ENCODE measurements at regions not wholly inside any gene's neighbourhood (a gene's known extent, or its start where the extent isn't known, plus 50 kb on each side); places are given as distances from the start of the nearest gene placed in this dataset.

- DNase-seq (no peak), ATAC-seq (ENCODE audit: low read depth) (no peak)
- no peaks in the 10 kb centered on the region for H4K20me1 ChIP-seq (ENCODE audit: insufficient read depth, low read length)
- H2BK15ac ChIP-seq (ENCODE audit: low read depth, low read length): no peak overlapping the region
- H3K36me3 ChIP-seq (ENCODE audit: control insufficient read depth, insufficient read depth, low read length): no peaks in the 10 kb centered on the region
- H3K27me3 ChIP-seq (ENCODE audit: control insufficient read depth, insufficient read depth, low read length): no peaks in the 10 kb centered on the region
- H3K79me1 ChIP-seq (ENCODE audit: low read depth in 1 of 2, low read length in 2 of 2): no peaks in the 10 kb centered on the region
- no peak overlapping the region for H3K14ac ChIP-seq (replicated peaks; ENCODE audit: low read depth, low read length)
- ChIA-PET POLR2A (ENCODE audit: unreplicated experiment) (no interaction called here), CTCF (no interaction called here)
- H2AK9ac ChIP-seq (replicated peaks; ENCODE audit: low read depth, low read length, poor library complexity): no peak overlapping the region
- H3K9me1 ChIP-seq (ENCODE audit: insufficient read depth, low read length): no peaks in the 10 kb centered on the region
- no peak overlapping the region for H3K27ac ChIP-seq (ENCODE audit: insufficient read depth, low read length)
- H3K4me1 ChIP-seq (ENCODE audit: control insufficient read depth, insufficient read depth, low read length): no peaks in the 10 kb centered on the region
- H4K8ac ChIP-seq (ENCODE audit: low read depth in 2 of 2, low read length in 2 of 2): no peak overlapping the region
- TF ChIP-seq MAZ (IDR thresholded peaks at IDR 0.05; ENCODE audit: borderline replicate concordance, low read depth, low read length) (no peak), FOS (IDR thresholded peaks at IDR 0.05; ENCODE audit: low read depth, low read length) (no peak), CEBPB (IDR thresholded peaks at IDR 0.05; ENCODE audit: low read depth, low read length) (no peak), SMC3 (IDR thresholded peaks at IDR 0.05; ENCODE audit: low read depth, low read length) (no peak)
- TF ChIP-seq, protein P1, sequence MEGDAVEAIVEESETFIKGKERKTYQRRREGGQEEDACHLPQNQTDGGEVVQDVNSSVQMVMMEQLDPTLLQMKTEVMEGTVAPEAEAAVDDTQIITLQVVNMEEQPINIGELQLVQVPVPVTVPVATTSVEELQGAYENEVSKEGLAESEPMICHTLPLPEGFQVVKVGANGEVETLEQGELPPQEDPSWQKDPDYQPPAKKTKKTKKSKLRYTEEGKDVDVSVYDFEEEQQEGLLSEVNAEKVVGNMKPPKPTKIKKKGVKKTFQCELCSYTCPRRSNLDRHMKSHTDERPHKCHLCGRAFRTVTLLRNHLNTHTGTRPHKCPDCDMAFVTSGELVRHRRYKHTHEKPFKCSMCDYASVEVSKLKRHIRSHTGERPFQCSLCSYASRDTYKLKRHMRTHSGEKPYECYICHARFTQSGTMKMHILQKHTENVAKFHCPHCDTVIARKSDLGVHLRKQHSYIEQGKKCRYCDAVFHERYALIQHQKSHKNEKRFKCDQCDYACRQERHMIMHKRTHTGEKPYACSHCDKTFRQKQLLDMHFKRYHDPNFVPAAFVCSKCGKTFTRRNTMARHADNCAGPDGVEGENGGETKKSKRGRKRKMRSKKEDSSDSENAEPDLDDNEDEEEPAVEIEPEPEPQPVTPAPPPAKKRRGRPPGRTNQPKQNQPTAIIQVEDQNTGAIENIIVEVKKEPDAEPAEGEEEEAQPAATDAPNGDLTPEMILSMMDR (conservative IDR thresholded peaks at IDR 0.05; ENCODE audit: low read depth, low read length): no peak
- no peak overlapping the region for H2AFZ ChIP-seq (replicated peaks; ENCODE audit: low read length, poor library complexity)
- H3K18ac ChIP-seq (ENCODE audit: low read depth, low read length): no peak overlapping the region
- H4K91ac ChIP-seq (ENCODE audit: insufficient read depth, low read depth, low read length): no peak overlapping the region
- no peak overlapping the region for H3K4me3 ChIP-seq (ENCODE audit: insufficient read depth, low read depth, low read length)
- no peak overlapping the region for H3K56ac ChIP-seq (ENCODE audit: extremely low read depth, insufficient read depth, low read length)
- WGBS, 2 experiments (ENCODE audit: extremely low coverage in 2 of 2, insufficient read length in 1 of 2): no CpG with 5 or more reads among the region's 2 CpGs
- peaks cover 2% of the 10 kb centered on the region; the same call in 1 of the 2 replicates for H3K9me3 ChIP-seq (ENCODE audit: control insufficient read depth, insufficient read depth, low read length)
- H3K23ac ChIP-seq (ENCODE audit: low read depth, low read length): no peak overlapping the region
- intact Hi-C loops (cut with micrococcal nuclease) (no loop called here), in situ Hi-C loops (cut with MboI; ENCODE audit: low sequenced_read_pairs) (no loop called here), dilution Hi-C loops (cut with HindIII; ENCODE audit: low sequenced_read_pairs, unreplicated experiment) (no loop called here)
- H2BK120ac ChIP-seq (ENCODE audit: low read depth, low read length): no peak overlapping the region
- H2BK20ac ChIP-seq (ENCODE audit: low read depth, low read length): no peak overlapping the region
- H2AK5ac ChIP-seq (ENCODE audit: low read depth, low read length): no peak overlapping the region
- no peak overlapping the region for H3K9ac ChIP-seq (ENCODE audit: low read depth, low read length)
- no TSS peak for BruUV-seq (replicated peaks)
- H2BK5ac ChIP-seq (ENCODE audit: low read depth, low read length, poor library complexity, severe bottlenecking): no peak overlapping the region
- no peak overlapping the region for H3K4me2 ChIP-seq (ENCODE audit: low read depth, low read length)
- no peak overlapping the region for H3K4ac ChIP-seq (ENCODE audit: low read depth, low read length)
- no peak overlapping the region for H4K5ac ChIP-seq (ENCODE audit: low read depth, low read length)
Observed at GRCh38 chr10:8311526-8312070, 257.1 kb downstream of the GATA3 start.

Data from IMR-90 (cell line).